ENCODE measurements at regions not wholly inside any gene's neighbourhood (a gene's known extent, or its start where the extent isn't known, plus 50 kb on each side); places are given as distances from the start of the nearest gene placed in this dataset.

GRCh38 chr10:105785721-105786120, 1144.6 kb downstream of the SORCS3 start:
- DNase-seq (ENCODE audit: low read depth, low spot score) = no peak
- H3K27me3 ChIP-seq (ENCODE audit: control insufficient read depth, insufficient read depth, low read length) = no peaks in the 10 kb centered on the region
- H3K4me1 ChIP-seq (ENCODE audit: control insufficient read depth, insufficient read depth, low read length) = no peaks in the 10 kb centered on the region
- H3K27ac ChIP-seq (ENCODE audit: low read length) = no peak overlapping the region
- H3K36me3 ChIP-seq (ENCODE audit: control insufficient read depth, insufficient read depth, low read length) = no peaks in the 10 kb centered on the region
- H3K9me3 ChIP-seq (ENCODE audit: control insufficient read depth, insufficient read depth, low read length) = no peaks in the 10 kb centered on the region
- WGBS (ENCODE audit: insufficient coverage, insufficient read length) = no CpG with 5 or more reads among the region's 3 CpGs
- H3K4me3 ChIP-seq (ENCODE audit: low read length) = no peak overlapping the region

- Histone ChIP-seq H3K27me3 (ENCODE audit: control insufficient read depth, insufficient read depth, low read length) (no peaks in the 10 kb centered on the region), H3K4me3 (ENCODE audit: low read length) (no peak overlapping the region), H3K9me3 (ENCODE audit: control insufficient read depth, insufficient read depth, low read length) (no peaks in the 10 kb centered on the region), H3K27ac (ENCODE audit: low read length) (no peak overlapping the region), H3K4me1 (ENCODE audit: control insufficient read depth, insufficient read depth, low read length) (no peaks in the 10 kb centered on the region), H3K36me3 (ENCODE audit: control insufficient read depth, insufficient read depth, low read length) (no peaks in the 10 kb centered on the region)
- no peak for DNase-seq (ENCODE audit: low read depth, low spot score)
- WGBS (ENCODE audit: insufficient coverage, insufficient read length) = no CpG with 5 or more reads among the region's 7 CpGs
Observed at GRCh38 chr10:105783936-105784483, 1142.9 kb downstream of the SORCS3 start.

DNA sequence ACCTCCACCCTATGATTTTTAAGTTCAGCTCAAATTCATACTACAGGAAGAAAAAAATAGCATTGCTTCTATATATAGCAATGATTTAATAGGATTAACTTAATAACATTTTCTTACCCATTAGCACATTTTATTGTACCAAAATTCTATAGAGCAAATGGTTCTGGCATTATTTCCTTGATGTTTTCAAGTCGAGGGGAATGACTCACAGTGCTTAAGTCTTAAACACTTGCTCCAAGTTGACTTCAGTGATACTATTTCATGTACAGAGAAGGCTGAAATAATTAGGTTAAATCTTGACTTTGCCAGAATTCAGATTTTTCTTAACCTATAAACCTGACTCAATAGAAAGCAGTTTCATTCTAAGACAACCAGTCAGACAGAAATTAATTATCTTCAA, 1133.8 kb downstream of the SORCS3 start:
- H3K36me3 ChIP-seq (ENCODE audit: control insufficient read depth, insufficient read depth, low read length) = no peaks in the 10 kb centered on the region
- no peaks in the 10 kb centered on the region for H3K27me3 ChIP-seq (ENCODE audit: control insufficient read depth, insufficient read depth, low read length)
- H3K9me3 ChIP-seq (ENCODE audit: control insufficient read depth, insufficient read depth, low read length) = no peaks in the 10 kb centered on the region
- no peak overlapping the region for H3K27ac ChIP-seq (ENCODE audit: low read length)
- H3K4me1 ChIP-seq (ENCODE audit: control insufficient read depth, insufficient read depth, low read length) = no peaks in the 10 kb centered on the region
- no peak overlapping the region for H3K4me3 ChIP-seq (ENCODE audit: low read length)
- no peak for DNase-seq (ENCODE audit: low read depth, low spot score)
- no CpG with 5 or more reads among the region's 1 CpG for WGBS (ENCODE audit: insufficient coverage, insufficient read length)

DNA sequence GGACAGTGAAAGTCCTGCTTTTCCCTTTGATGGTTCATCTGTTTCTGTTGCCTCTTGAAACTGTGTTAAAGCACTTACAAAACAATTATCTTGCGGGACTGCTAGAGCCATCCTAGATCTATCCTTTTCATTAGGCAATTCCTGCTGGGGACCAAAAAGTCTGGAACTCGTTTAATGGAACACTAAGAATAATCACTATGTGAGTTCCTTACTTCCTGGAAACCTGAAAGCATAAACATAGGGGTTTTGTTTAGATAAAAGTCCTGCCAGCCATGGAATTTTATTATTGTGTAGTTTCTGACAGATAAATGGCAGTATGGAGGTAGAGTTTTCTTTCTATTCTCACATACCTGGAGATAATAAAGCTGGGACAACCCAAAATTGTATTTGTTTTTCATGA, 1133.3 kb downstream of the SORCS3 start:
- H3K27me3 ChIP-seq (ENCODE audit: control insufficient read depth, insufficient read depth, low read length) = no peaks in the 10 kb centered on the region
- H3K27ac ChIP-seq (ENCODE audit: low read length) = no peak overlapping the region
- no peaks in the 10 kb centered on the region for H3K9me3 ChIP-seq (ENCODE audit: control insufficient read depth, insufficient read depth, low read length)
- H3K36me3 ChIP-seq (ENCODE audit: control insufficient read depth, insufficient read depth, low read length) = no peaks in the 10 kb centered on the region
- no peaks in the 10 kb centered on the region for H3K4me1 ChIP-seq (ENCODE audit: control insufficient read depth, insufficient read depth, low read length)
- H3K4me3 ChIP-seq (ENCODE audit: low read length) = no peak overlapping the region
- no CpG with 5 or more reads among the region's 2 CpGs for WGBS (ENCODE audit: insufficient coverage, insufficient read length)
- no peak for DNase-seq (ENCODE audit: low read depth, low spot score)

DNA sequence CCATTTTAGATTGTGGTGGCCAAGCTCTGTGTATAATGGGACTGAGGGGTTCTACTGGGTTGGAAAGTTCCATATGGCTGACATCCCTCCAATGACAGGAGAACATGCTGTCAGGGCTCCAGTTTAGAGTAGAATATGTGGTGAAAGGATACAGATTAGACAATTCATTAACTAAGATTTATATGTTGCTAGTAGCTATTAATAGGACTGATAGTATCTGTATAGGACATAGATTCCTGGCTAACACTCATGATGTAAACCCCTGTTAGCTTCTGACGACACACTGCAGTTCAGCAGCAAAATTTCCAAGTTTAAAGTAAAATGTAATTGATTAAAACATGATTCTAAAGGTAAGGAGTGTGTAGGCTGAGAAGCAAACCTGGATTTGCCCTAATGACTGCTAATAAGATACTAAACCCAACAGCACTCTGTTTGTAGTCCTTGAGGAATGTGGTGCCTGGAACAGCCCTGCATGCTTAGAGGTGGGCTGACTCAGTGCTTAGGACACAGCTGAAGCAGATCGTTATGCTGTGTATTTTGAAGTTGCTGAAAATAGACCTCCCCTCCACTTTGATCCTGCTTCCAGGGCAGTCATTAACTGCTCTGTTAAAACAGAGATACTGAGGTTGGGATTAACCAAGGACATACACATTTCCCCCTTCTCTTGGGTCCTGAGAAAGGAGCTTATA, 1129.6 kb downstream of the SORCS3 start:
- no peaks in the 10 kb centered on the region for H3K27me3 ChIP-seq (ENCODE audit: control insufficient read depth, insufficient read depth, low read length)
- H3K36me3 ChIP-seq (ENCODE audit: control insufficient read depth, insufficient read depth, low read length) = no peaks in the 10 kb centered on the region
- no peak for DNase-seq (ENCODE audit: low read depth, low spot score)
- no peak overlapping the region for H3K27ac ChIP-seq (ENCODE audit: low read length)
- no peaks in the 10 kb centered on the region for H3K4me1 ChIP-seq (ENCODE audit: control insufficient read depth, insufficient read depth, low read length)
- WGBS (ENCODE audit: insufficient coverage, insufficient read length) = no CpG with 5 or more reads among the region's 2 CpGs
- H3K4me3 ChIP-seq (ENCODE audit: low read length) = no peak overlapping the region
- H3K9me3 ChIP-seq (ENCODE audit: control insufficient read depth, insufficient read depth, low read length) = no peaks in the 10 kb centered on the region

DNA sequence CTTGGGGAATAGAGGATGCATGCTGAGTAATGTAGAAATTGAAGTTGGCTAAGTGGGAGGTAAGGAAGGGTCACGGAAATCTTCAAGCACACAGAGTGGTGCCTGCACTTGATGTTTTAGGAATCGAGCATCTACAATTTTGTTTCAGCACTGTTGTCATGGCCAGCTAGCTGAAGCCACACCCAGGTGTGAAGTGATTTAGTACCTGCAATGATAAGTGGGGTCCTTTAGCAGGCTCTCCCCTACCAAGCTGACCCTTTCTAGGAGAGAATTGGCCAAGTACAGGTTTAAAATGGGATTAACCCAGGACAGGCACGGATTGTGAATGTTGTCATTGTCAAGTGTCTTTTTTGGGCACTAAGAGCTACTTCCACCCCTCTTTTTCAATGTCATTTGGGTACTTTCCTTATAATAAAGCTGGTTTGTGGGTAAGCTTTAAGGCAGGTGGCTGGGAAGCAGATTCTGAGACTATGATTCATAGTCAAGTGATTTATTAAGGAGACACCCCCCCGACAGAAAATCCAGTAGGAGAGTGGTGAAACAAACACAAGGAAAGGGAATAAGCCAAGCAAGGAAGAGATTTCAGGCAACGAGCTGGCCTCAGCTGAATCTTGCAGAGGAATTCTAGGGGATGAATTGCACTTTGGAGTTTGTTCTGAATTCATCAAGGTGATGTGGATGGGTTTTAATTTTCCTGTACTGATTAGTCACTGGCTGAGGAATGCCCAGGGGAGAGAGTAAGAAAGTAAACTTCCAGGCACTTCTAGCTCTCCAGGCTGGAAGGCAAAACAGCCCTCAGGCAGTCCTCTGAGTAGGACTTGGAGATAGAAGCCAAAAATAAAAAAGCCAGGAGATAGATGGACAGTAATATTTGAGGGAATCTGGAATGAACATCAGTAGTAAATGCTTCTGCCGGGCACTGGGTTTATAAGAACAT, 1128.4 kb downstream of the SORCS3 start:
- Histone ChIP-seq H3K4me1 (ENCODE audit: control insufficient read depth, insufficient read depth, low read length) (no peaks in the 10 kb centered on the region), H3K36me3 (ENCODE audit: control insufficient read depth, insufficient read depth, low read length) (no peaks in the 10 kb centered on the region), H3K27ac (ENCODE audit: low read length) (no peak overlapping the region), H3K27me3 (ENCODE audit: control insufficient read depth, insufficient read depth, low read length) (no peaks in the 10 kb centered on the region), H3K4me3 (ENCODE audit: low read length) (no peak overlapping the region), H3K9me3 (ENCODE audit: control insufficient read depth, insufficient read depth, low read length) (no peaks in the 10 kb centered on the region)
- no peak for DNase-seq (ENCODE audit: low read depth, low spot score)
- no CpG with 5 or more reads among the region's 6 CpGs for WGBS (ENCODE audit: insufficient coverage, insufficient read length)

DNA sequence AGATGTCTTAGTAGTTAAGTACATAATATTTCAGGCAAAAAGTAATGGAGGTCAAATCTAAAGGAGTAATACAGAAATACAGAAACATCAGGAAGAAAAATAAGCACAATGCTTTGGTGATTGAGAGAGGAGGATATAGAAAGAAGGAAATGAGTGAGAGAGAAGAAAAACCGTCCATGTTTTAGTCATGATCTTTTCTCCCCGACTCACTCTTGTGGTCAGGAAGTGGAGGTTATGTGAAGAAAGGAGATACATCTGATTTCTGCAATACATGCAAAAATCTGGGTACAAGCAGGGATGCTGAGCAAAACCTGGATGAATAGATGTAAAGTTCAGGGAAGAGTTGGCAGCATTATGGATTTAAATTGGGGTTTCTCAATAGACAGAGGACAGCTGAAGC, 1122.5 kb downstream of the SORCS3 start:
- no peak overlapping the region for H3K4me3 ChIP-seq (ENCODE audit: low read length)
- H3K27me3 ChIP-seq (ENCODE audit: control insufficient read depth, insufficient read depth, low read length) = no peaks in the 10 kb centered on the region
- H3K9me3 ChIP-seq (ENCODE audit: control insufficient read depth, insufficient read depth, low read length) = no peaks in the 10 kb centered on the region
- no peak for DNase-seq (ENCODE audit: low read depth, low spot score)
- H3K27ac ChIP-seq (ENCODE audit: low read length) = no peak overlapping the region
- H3K36me3 ChIP-seq (ENCODE audit: control insufficient read depth, insufficient read depth, low read length) = no peaks in the 10 kb centered on the region
- no peaks in the 10 kb centered on the region for H3K4me1 ChIP-seq (ENCODE audit: control insufficient read depth, insufficient read depth, low read length)
- no CpG with 5 or more reads among the region's 2 CpGs for WGBS (ENCODE audit: insufficient coverage, insufficient read length)

GRCh38 chr10:105761576-105762260, 1120.6 kb downstream of the SORCS3 start:
- no peaks in the 10 kb centered on the region for H3K27me3 ChIP-seq (ENCODE audit: control insufficient read depth, insufficient read depth, low read length)
- H3K9me3 ChIP-seq (ENCODE audit: control insufficient read depth, insufficient read depth, low read length) = no peaks in the 10 kb centered on the region
- no CpG with 5 or more reads among the region's 4 CpGs for WGBS (ENCODE audit: insufficient coverage, insufficient read length)
- H3K4me1 ChIP-seq (ENCODE audit: control insufficient read depth, insufficient read depth, low read length) = no peaks in the 10 kb centered on the region
- no peak for DNase-seq (ENCODE audit: low read depth, low spot score)
- H3K4me3 ChIP-seq (ENCODE audit: low read length) = no peak overlapping the region
- no peak overlapping the region for H3K27ac ChIP-seq (ENCODE audit: low read length)
- H3K36me3 ChIP-seq (ENCODE audit: control insufficient read depth, insufficient read depth, low read length) = no peaks in the 10 kb centered on the region

GRCh38 chr10:105759669-105760068, 1118.6 kb downstream of the SORCS3 start:
- no peaks in the 10 kb centered on the region for H3K27me3 ChIP-seq (ENCODE audit: control insufficient read depth, insufficient read depth, low read length)
- no peak overlapping the region for H3K27ac ChIP-seq (ENCODE audit: low read length)
- H3K36me3 ChIP-seq (ENCODE audit: control insufficient read depth, insufficient read depth, low read length) = no peaks in the 10 kb centered on the region
- DNase-seq (ENCODE audit: low read depth, low spot score) = no peak
- H3K4me1 ChIP-seq (ENCODE audit: control insufficient read depth, insufficient read depth, low read length) = no peaks in the 10 kb centered on the region
- WGBS (ENCODE audit: insufficient coverage, insufficient read length) = no CpG with 5 or more reads among the region's 3 CpGs
- H3K4me3 ChIP-seq (ENCODE audit: low read length) = no peak overlapping the region
- no peaks in the 10 kb centered on the region for H3K9me3 ChIP-seq (ENCODE audit: control insufficient read depth, insufficient read depth, low read length)
